SK-N-SH (cell line): ENCODE measurements at regions not wholly inside any gene's neighbourhood (a gene's known extent, or its start where the extent isn't known, plus 50 kb on each side); places are given as distances from the start of the nearest gene placed in this dataset.

Experiments used
- CTCF ChIA-PET: fragments of 300-600, 350-600 bp; formaldehyde crosslinking; extraction: SDS; loops from one replicate; lab custom pipeline; 2021; lab: Yijun Ruan, JAX
- POLR2A ChIA-PET: fragments of 350-600 bp; sonication (Branson Sonifier 250); formaldehyde crosslinking; extraction: SDS; loops from one replicate; lab custom pipeline; 2020; ENCODE audit warnings: antibody characterized with exemption, inconsistent platforms; lab: Yijun Ruan, JAX
- DNase-seq: peaks from one replicate; pipeline ENCODE4 v3.0.0; 2012
- H2AFZ ChIP-seq: fragments of 200-600 bp; sonication (generic); 2 replicates; pipeline ENCODE4 v1.8.1; 2016; ENCODE audit warnings: antibody characterized with exemption, mild to moderate bottlenecking, low read depth
- H3F3A ChIP-seq: fragments of 200-600 bp; sonication (generic); replicated peaks from 2 replicates; pipeline ENCODE3; 2016; ENCODE audit warnings: antibody characterized with exemption, mild to moderate bottlenecking; ENCODE audit not compliant: insufficient read depth
- H3K27ac ChIP-seq, 2 experiments: fragments of 200-500 bp in 1 of 2; fragments of 200-600 bp in 1 of 2; sonication (Bioruptor generic) in 1 of 2; sonication (generic), shearing (Covaris generic) in 1 of 2; 2 replicates each; pipeline versions ENCODE4 v1.5.1 to v1.6.1; 2014 to 2016; ENCODE audit warnings: low read depth in 2 of 2, inconsistent platforms in 1 of 2, low read length in 1 of 2, mild to moderate bottlenecking in 1 of 2, mixed read lengths in 1 of 2
- H3K27me3 ChIP-seq: fragments of 200-600 bp; sonication (generic), shearing (Covaris generic); 2 replicates; pipeline ENCODE4 v1.6.1; 2016; ENCODE audit warnings: mixed run types; ENCODE audit not compliant: insufficient read depth
- H3K36me3 ChIP-seq, 2 experiments: fragments of 200-500 bp in 1 of 2; fragments of 200-600 bp in 1 of 2; sonication (Bioruptor generic) in 1 of 2; sonication (generic) in 1 of 2; replicated peaks in 1 of 2; 2 replicates each; pipeline versions ENCODE3 to v1.5.1; 2014 to 2016; ENCODE audit warnings: low read length in 1 of 2, mild to moderate bottlenecking in 1 of 2; ENCODE audit not compliant: insufficient read depth in 2 of 2, control insufficient read depth in 1 of 2
- H3K4me1 ChIP-seq, 2 experiments: fragments of 200-500 bp in 1 of 2; fragments of 200-600 bp in 1 of 2; sonication (Bioruptor generic) in 1 of 2; sonication (generic), shearing (Covaris generic) in 1 of 2; 2 replicates each; pipeline versions ENCODE4 v1.5.1 to v1.6.1; 2014 to 2016; ENCODE audit warnings: low read depth in 1 of 2, low read length in 1 of 2, mixed run types in 1 of 2; ENCODE audit not compliant: insufficient read depth in 2 of 2, control insufficient read depth in 1 of 2
- H3K4me2 ChIP-seq: fragments of 200-600 bp; sonication (generic), shearing (Covaris generic); 2 replicates; pipeline ENCODE4 v1.6.1; 2017; ENCODE audit warnings: mixed run types
- H3K4me3 ChIP-seq, 2 experiments: fragments of 200-500 bp in 1 of 2; fragments of 200-600 bp in 1 of 2; sonication (Bioruptor generic) in 1 of 2; sonication (generic), shearing (Covaris generic) in 1 of 2; 2 replicates each; pipeline versions ENCODE4 v1.5.1 to v1.8.1; 2014 to 2016; ENCODE audit warnings: low read depth in 2 of 2, inconsistent platforms in 1 of 2, low read length in 1 of 2, mild to moderate bottlenecking in 1 of 2, mixed read lengths in 1 of 2, moderate library complexity in 1 of 2
- H3K79me2 ChIP-seq: fragments of 200-600 bp; sonication (generic); 2 replicates; pipeline ENCODE4 v1.8.1; 2017; ENCODE audit warnings: mild to moderate bottlenecking; ENCODE audit not compliant: insufficient read depth
- H3K9ac ChIP-seq: fragments of 200-600 bp; sonication (generic); 2 replicates; pipeline ENCODE4 v1.6.1; 2017; ENCODE audit warnings: mixed run types
- H3K9me2 ChIP-seq: fragments of 200-600 bp; sonication (generic); 2 replicates; pipeline ENCODE4 v1.6.1; 2017; ENCODE audit warnings: mixed run types
- H3K9me3 ChIP-seq: fragments of 200-600 bp; sonication (generic); 2 replicates; pipeline ENCODE4 v1.6.1; 2017; ENCODE audit warnings: mixed run types, mild to moderate bottlenecking, moderate library complexity
- H4K20me1 ChIP-seq: fragments of 200-600 bp; sonication (generic); 2 replicates; pipeline ENCODE4 v1.6.1; 2017; ENCODE audit warnings: mild to moderate bottlenecking, mixed run types; ENCODE audit not compliant: insufficient read depth
- CTCF ChIP-seq: fragments of 200-600 bp; sonication (generic); IDR thresholded peaks from 2 replicates; pipeline ENCODE4 v1.6.1; 2017; ENCODE audit warnings: antibody characterized with exemption, mild to moderate bottlenecking, moderate library complexity
- ELF1 ChIP-seq: IDR thresholded peaks from 2 replicates; pipeline ENCODE4 v1.4.0; 2012
- EP300 ChIP-seq, 2 experiments: IDR thresholded peaks; 2 replicates each; pipeline versions ENCODE4 v1.4.0 to v1.6.1; 2012; ENCODE audit warnings: borderline replicate concordance in 1 of 2, low read depth in 1 of 2, low read length in 1 of 2
- FOSL2 ChIP-seq: IDR thresholded peaks from 2 replicates; pipeline ENCODE4 v1.4.0; 2012; ENCODE audit warnings: low read depth, mild to moderate bottlenecking, moderate library complexity, borderline replicate concordance
- GATA2 ChIP-seq: sonication (generic); formaldehyde crosslinking; IDR thresholded peaks from 2 replicates; pipeline ENCODE4 v1.5.0; 2020; ENCODE audit warnings: mild to moderate bottlenecking, missing genetic modification reagents
- JUND ChIP-seq: IDR thresholded peaks from 2 replicates; pipeline ENCODE4 v1.4.0; 2012
- MAX ChIP-seq: IDR thresholded peaks from 2 replicates; pipeline ENCODE4 v1.4.0; 2012; ENCODE audit warnings: low read depth
- MXI1 ChIP-seq: IDR thresholded peaks from 2 replicates; pipeline ENCODE4 v1.6.1; 2012; ENCODE audit warnings: mild to moderate bottlenecking, low read depth, low read length, improper control_type of control experiment
- POLR2AphosphoS5 ChIP-seq: IDR thresholded peaks from 2 replicates; pipeline ENCODE4 v1.6.1; 2012; ENCODE audit warnings: low read depth, low read length
- RXRA ChIP-seq: IDR thresholded peaks from 2 replicates; pipeline ENCODE4 v1.4.0; 2012; ENCODE audit warnings: low read depth, mild to moderate bottlenecking, borderline replicate concordance
- WGBS: methylation state at CpG from one replicate; pipeline ENCODE4 v1.1.6; 2017; ENCODE audit warnings: low lambda C conversion rate; 5-methylcytosine and 5-hydroxymethylcytosine counted together

GRCh38 chr16:26645614-26646013, 421.1 kb upstream of the C16orf82 start:
- DNase-seq = peak; percentile 9
- H3K27ac ChIP-seq = no peak overlapping the region
- H3K36me3 ChIP-seq = no peaks in the 10 kb centered on the region
- no peak overlapping the region for H2AFZ ChIP-seq
- H3K9ac ChIP-seq = no peak overlapping the region
- no peaks in the 10 kb centered on the region for H3F3A ChIP-seq
- H3K9me2 ChIP-seq = no peaks in the 10 kb centered on the region
- peak overlapping the region in 1 of 2 experiments; percentile 26; a peak in 1 of 4 replicates for H3K4me3 ChIP-seq
- no peak overlapping the region for H3K4me2 ChIP-seq
- H3K79me2 ChIP-seq = no peaks in the 10 kb centered on the region
- ChIA-PET POLR2A (no interaction called here), CTCF (interaction anchor here (0.5 to 0.7 kb wide), 2 partner anchors 15 to 45 kb away, joined by 3 to 4 read pairs; no protein-coding TSS in a partner anchor)
- H3K27me3 ChIP-seq = no peaks in the 10 kb centered on the region
- no peaks in the 10 kb centered on the region for H4K20me1 ChIP-seq
- WGBS = 16% methylated on average over 9 of the region's 9 CpGs
- H3K4me1 ChIP-seq = no peaks in the 10 kb centered on the region
- H3K9me3 ChIP-seq = no peaks in the 10 kb centered on the region
- TF ChIP-seq CTCF = peak; percentile 24; the same call in 1 of the 2 replicates
- no peak for TF ChIP-seq ELF1

GRCh38 chr16:26647870-26648269, 418.9 kb upstream of the C16orf82 start:
- DNase-seq = no peak
- Histone ChIP-seq H3K4me1 (no peaks in the 10 kb centered on the region), H3K79me2 (no peaks in the 10 kb centered on the region), H3K9me2 (no peaks in the 10 kb centered on the region), H2AFZ (no peak overlapping the region), H3K9me3 (no peaks in the 10 kb centered on the region), H3K36me3 (no peaks in the 10 kb centered on the region), H3F3A (no peaks in the 10 kb centered on the region), H3K9ac (no peak overlapping the region), H3K27me3 (no peaks in the 10 kb centered on the region), H3K4me3 (no peak overlapping the region), H4K20me1 (no peaks in the 10 kb centered on the region), H3K27ac (no peak overlapping the region), H3K4me2 (no peak overlapping the region)
- ChIA-PET CTCF (interaction anchor here (1.1 kb wide), 1 partner anchor 10 kb away, joined by 3 read pairs; no protein-coding TSS in a partner anchor), POLR2A (no interaction called here)
- 18% methylated on average over 4 of the region's 4 CpGs for WGBS
- TF ChIP-seq MXI1 = no peak
- no peak for TF ChIP-seq ELF1
- TF ChIP-seq EP300 (IDR thresholded peaks at IDR 0.05; ENCODE audit: borderline replicate concordance in 1 of 2, low read depth in 1 of 2, low read length in 1 of 2) = no peak
- no peak for TF ChIP-seq POLR2AphosphoS5
- TF ChIP-seq MAX = no peak
- TF ChIP-seq JUND = no peak
- no peak for TF ChIP-seq FOSL2
- no peak for TF ChIP-seq RXRA
- TF ChIP-seq GATA2 (CRISPR knock-in tag) = no peak

GRCh38 chr16:26648851-26649250, 417.9 kb upstream of the C16orf82 start:
- Histone ChIP-seq H3K9me3 (no peaks in the 10 kb centered on the region), H3K36me3 (no peaks in the 10 kb centered on the region), H3K27ac (no peak overlapping the region), H3K4me1 (no peaks in the 10 kb centered on the region), H3F3A (no peaks in the 10 kb centered on the region), H4K20me1 (no peaks in the 10 kb centered on the region), H3K9ac (no peak overlapping the region), H3K9me2 (no peaks in the 10 kb centered on the region), H3K4me2 (no peak overlapping the region), H3K27me3 (no peaks in the 10 kb centered on the region), H3K4me3 (no peak overlapping the region), H3K79me2 (no peaks in the 10 kb centered on the region), H2AFZ (no peak overlapping the region)
- 8% methylated on average over 2 of the region's 2 CpGs for WGBS
- CTCF ChIA-PET = no interaction called here
- DNase-seq = no peak
- TF ChIP-seq JUND = no peak
- POLR2A ChIA-PET = no interaction called here
